ENCODE measurements at regions not wholly inside any gene's neighbourhood (a gene's known extent, or its start where the extent isn't known, plus 50 kb on each side); places are given as distances from the start of the nearest gene placed in this dataset.

GRCh38 chr10:110408203-110408871 is 89.4 kb upstream of the DUSP5 start:
- TF ChIP-seq, protein P1, sequence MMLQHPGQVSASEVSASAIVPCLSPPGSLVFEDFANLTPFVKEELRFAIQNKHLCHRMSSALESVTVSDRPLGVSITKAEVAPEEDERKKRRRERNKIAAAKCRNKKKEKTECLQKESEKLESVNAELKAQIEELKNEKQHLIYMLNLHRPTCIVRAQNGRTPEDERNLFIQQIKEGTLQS (IDR thresholded peaks at IDR 0.05): no peak
- TF ChIP-seq, protein P1 (CRISPR knock-in tag; conservative IDR thresholded peaks at IDR 0.05): no peak
- no peak for TF ChIP-seq POLR2A (conservative IDR thresholded peaks at IDR 0.05)
- TF ChIP-seq ZBTB26 (CRISPR knock-in tag; IDR thresholded peaks at IDR 0.05): no peak
- TF ChIP-seq TEAD4 (IDR thresholded peaks at IDR 0.05; ENCODE audit: low read length): no peak
- TF ChIP-seq TEAD4 (CRISPR knock-in tag; IDR thresholded peaks at IDR 0.05; ENCODE audit: borderline replicate concordance): no peak
- no peak for TF ChIP-seq FOS (IDR thresholded peaks at IDR 0.05; ENCODE audit: extremely low read depth, insufficient read length)
- no peak for TF ChIP-seq EZH2 (IDR thresholded peaks at IDR 0.05; ENCODE audit: borderline replicate concordance, low read depth, low read length)
- no peak for TF ChIP-seq DPF2 (IDR thresholded peaks at IDR 0.05)
- TF ChIP-seq YY1 (IDR thresholded peaks at IDR 0.05; ENCODE audit: borderline replicate concordance in 1 of 3, control insufficient read depth in 1 of 3, extremely low read depth in 1 of 3, insufficient read depth in 3 of 3, insufficient read length in 1 of 3, insufficient replicate concordance in 2 of 3, low read depth in 1 of 3, low read length in 2 of 3): no peak
- no peak for TF ChIP-seq CBX3 (IDR thresholded peaks at IDR 0.05; ENCODE audit: borderline replicate concordance in 1 of 2, low read length in 2 of 2)
- TF ChIP-seq, protein P2, sequence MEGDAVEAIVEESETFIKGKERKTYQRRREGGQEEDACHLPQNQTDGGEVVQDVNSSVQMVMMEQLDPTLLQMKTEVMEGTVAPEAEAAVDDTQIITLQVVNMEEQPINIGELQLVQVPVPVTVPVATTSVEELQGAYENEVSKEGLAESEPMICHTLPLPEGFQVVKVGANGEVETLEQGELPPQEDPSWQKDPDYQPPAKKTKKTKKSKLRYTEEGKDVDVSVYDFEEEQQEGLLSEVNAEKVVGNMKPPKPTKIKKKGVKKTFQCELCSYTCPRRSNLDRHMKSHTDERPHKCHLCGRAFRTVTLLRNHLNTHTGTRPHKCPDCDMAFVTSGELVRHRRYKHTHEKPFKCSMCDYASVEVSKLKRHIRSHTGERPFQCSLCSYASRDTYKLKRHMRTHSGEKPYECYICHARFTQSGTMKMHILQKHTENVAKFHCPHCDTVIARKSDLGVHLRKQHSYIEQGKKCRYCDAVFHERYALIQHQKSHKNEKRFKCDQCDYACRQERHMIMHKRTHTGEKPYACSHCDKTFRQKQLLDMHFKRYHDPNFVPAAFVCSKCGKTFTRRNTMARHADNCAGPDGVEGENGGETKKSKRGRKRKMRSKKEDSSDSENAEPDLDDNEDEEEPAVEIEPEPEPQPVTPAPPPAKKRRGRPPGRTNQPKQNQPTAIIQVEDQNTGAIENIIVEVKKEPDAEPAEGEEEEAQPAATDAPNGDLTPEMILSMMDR (IDR thresholded peaks at IDR 0.05 in 2 of 3, conservative IDR thresholded peaks at IDR 0.05 in 1 of 3; ENCODE audit: insufficient read depth in 2 of 3, low read depth in 1 of 3, low read length in 3 of 3): no peak
- no peak for TF ChIP-seq CHD2 (IDR thresholded peaks at IDR 0.05; ENCODE audit: low read depth, low read length)
- TF ChIP-seq HMGXB4 (CRISPR knock-in tag; IDR thresholded peaks at IDR 0.05): no peak
- TF ChIP-seq SMAD3 (CRISPR knock-in tag; conservative IDR thresholded peaks at IDR 0.05): no peak

All from K562 (cell line).